Keratinocyte (primary cell): ENCODE measurements at regions not wholly inside any gene's neighbourhood (a gene's known extent, or its start where the extent isn't known, plus 50 kb on each side); places are given as distances from the start of the nearest gene placed in this dataset.

Experiments used
- CTCF ChIP-seq, 3 experiments: IDR thresholded peaks in 1 of 3; conservative IDR thresholded peaks in 1 of 3; optimal IDR thresholded peaks in 1 of 3; 2 replicates in 2 of 3; 3 replicates in 1 of 3; pipeline versions ENCODE3 to v1.5.1; 2011; ENCODE audit warnings: low read length in 3 of 3, mild to moderate bottlenecking in 3 of 3, moderate library complexity in 2 of 3, control low read depth in 1 of 3, inconsistent platforms in 1 of 3; ENCODE audit not compliant: insufficient read depth in 2 of 3; ENCODE audit errors: extremely low read depth in 1 of 3
- EZH2 ChIP-seq: IDR thresholded peaks from one replicate; pipeline ENCODE4 v1.6.1; 2012; ENCODE audit warnings: inconsistent platforms, mild to moderate bottlenecking, low read length, moderate library complexity

GRCh38 chr11:45355706-45356041 is 69.5 kb upstream of the SYT13 start:
- TF ChIP-seq CTCF (optimal IDR thresholded peaks at IDR 0.05 in 1 of 3, IDR thresholded peaks at IDR 0.05 in 1 of 3, conservative IDR thresholded peaks at IDR 0.05 in 1 of 3; ENCODE audit: extremely low read depth in 1 of 3, insufficient read depth in 2 of 3, low read length in 3 of 3) (no peak), EZH2 (no peak)
